Left ventricle myocardium inferior (tissue), 1 donor: ENCODE measurements at regions not wholly inside any gene's neighbourhood (a gene's known extent, or its start where the extent isn't known, plus 50 kb on each side); places are given as distances from the start of the nearest gene placed in this dataset.

Experiments used
- DNase-seq: peaks from one replicate; pipeline ENCODE4 v3.0.0-alpha.2; 2020
- H3K27ac ChIP-seq: fragments of 200-600 bp; replicated peaks from 2 replicates; pipeline ENCODE4 v1.8.0; 2021
- H3K27me3 ChIP-seq: fragments of 200-600 bp; 2 replicates; pipeline ENCODE4 v1.8.0; 2021; ENCODE audit warnings: low read depth
- H3K36me3 ChIP-seq: fragments of 200-600 bp; 2 replicates; pipeline ENCODE4 v1.8.0; 2021
- H3K4me1 ChIP-seq: fragments of 200-600 bp; 2 replicates; pipeline ENCODE4 v1.8.0; 2021
- H3K4me3 ChIP-seq: fragments of 200-600 bp; 2 replicates; pipeline ENCODE4 v1.8.0; 2021; ENCODE audit warnings: mild to moderate bottlenecking, moderate library complexity
- H3K9me3 ChIP-seq: fragments of 200-600 bp; replicated peaks from 2 replicates; pipeline ENCODE4 v1.8.0; 2021
- CTCF ChIP-seq: fragments of 200-600 bp; IDR thresholded peaks from 2 replicates; pipeline ENCODE4 v1.8.0; 2021; ENCODE audit warnings: antibody characterized with exemption, mild to moderate bottlenecking, borderline replicate concordance
- intact Hi-C: fragments of 100-400 bp; cut with micrococcal nuclease; formaldehyde crosslinking; loops from one replicate; pipeline ENCODE4 v1.11.0; 2022
- donor health status: DM: no; HTN: yes; CAD: no; lungs with severe emphysema.

- intact Hi-C loops: no loop called here
- Histone ChIP-seq H3K27me3 (peaks cover 49% of the 10 kb centered on the region), H3K27ac (no peak overlapping the region), H3K4me3 (no peak overlapping the region), H3K9me3 (peaks cover 8% of the 10 kb centered on the region), H3K36me3 (no peaks in the 10 kb centered on the region), H3K4me1 (no peaks in the 10 kb centered on the region)
- TF ChIP-seq CTCF: no peak
- no peak for DNase-seq
Measured at GRCh38 chr1:29972421-29973053, 736.2 kb downstream of the PTPRU start.

- no peak for TF ChIP-seq CTCF
- Histone ChIP-seq H3K27ac (no peak overlapping the region), H3K4me1 (no peaks in the 10 kb centered on the region), H3K9me3 (no peaks in the 10 kb centered on the region), H3K36me3 (no peaks in the 10 kb centered on the region), H3K4me3 (no peak overlapping the region), H3K27me3 (peaks cover 57% of the 10 kb centered on the region)
- DNase-seq: no peak
- intact Hi-C loops: no loop called here
Measured at GRCh38 chr1:29971703-29972102, 735.4 kb downstream of the PTPRU start.

- H3K4me3 ChIP-seq: no peak overlapping the region
- H3K36me3 ChIP-seq: no peaks in the 10 kb centered on the region
- no peak overlapping the region for H3K27ac ChIP-seq
- intact Hi-C loops: no loop called here
- H3K4me1 ChIP-seq: no peaks in the 10 kb centered on the region
- peaks cover 65% of the 10 kb centered on the region for H3K27me3 ChIP-seq
- DNase-seq: no peak
- no peaks in the 10 kb centered on the region for H3K9me3 ChIP-seq
- no peak for TF ChIP-seq CTCF
Measured at GRCh38 chr1:29970747-29971325, 734.5 kb downstream of the PTPRU start.

GRCh38 chr1:29969576-29969975, 733.3 kb downstream of the PTPRU start:
- no peak for DNase-seq
- Histone ChIP-seq H3K27ac (no peak overlapping the region), H3K9me3 (no peaks in the 10 kb centered on the region), H3K4me1 (no peaks in the 10 kb centered on the region), H3K4me3 (no peak overlapping the region), H3K36me3 (no peaks in the 10 kb centered on the region), H3K27me3 (peaks cover 77% of the 10 kb centered on the region)
- TF ChIP-seq CTCF: no peak
- intact Hi-C loops: no loop called here

- intact Hi-C loops: no loop called here
- Histone ChIP-seq H3K4me3 (no peak overlapping the region), H3K27ac (no peak overlapping the region), H3K9me3 (no peaks in the 10 kb centered on the region), H3K36me3 (no peaks in the 10 kb centered on the region), H3K27me3 (peaks cover 96% of the 10 kb centered on the region), H3K4me1 (no peaks in the 10 kb centered on the region)
- no peak for TF ChIP-seq CTCF
- DNase-seq: no peak
Measured at GRCh38 chr1:29967261-29967660, 730.9 kb downstream of the PTPRU start.
